B cell (primary cell): ENCODE measurements at regions not wholly inside any gene's neighbourhood (a gene's known extent, or its start where the extent isn't known, plus 50 kb on each side); places are given as distances from the start of the nearest gene placed in this dataset.

Experiments used
- ATAC-seq: fragments of 200-7000 bp; cut with Tn5 transposase; one replicate; pipeline ENCODE4 v1.10.0; 2021; ENCODE audit warnings: low read depth, mild to moderate bottlenecking, moderate number of reproducible peaks, moderate library complexity
- CTCF ChIA-PET: fragments of 350-600 bp; sonication (Branson Sonifier 250); formaldehyde crosslinking; loops from one replicate; lab custom pipeline; 2021; ENCODE audit warnings: antibody characterized with exemption, inconsistent platforms; lab: Charles Lee
- POLR2A ChIA-PET: fragments of 350-600 bp; sonication (Branson Sonifier 250); formaldehyde crosslinking; loops from one replicate; lab custom pipeline; 2021; ENCODE audit warnings: antibody characterized with exemption; lab: Charles Lee
- DNase-seq: peaks from one replicate; pipeline ENCODE4 v3.0.0; 2013
- H2AFZ ChIP-seq: 2 replicates; pipeline ENCODE4 v1.6.1; 2012; ENCODE audit warnings: mild to moderate bottlenecking, low read depth, low read length; ENCODE audit not compliant: insufficient read depth, poor library complexity, severe bottlenecking
- H3K27ac ChIP-seq, 2 donors: 1 replicate in 1 of 2; 2 replicates in 1 of 2; pipeline ENCODE4 v1.5.1; 2012 to 2013; ENCODE audit warnings: low read length in 2 of 2, mild to moderate bottlenecking in 2 of 2, moderate library complexity in 1 of 2
- H3K27me3 ChIP-seq, 4 experiments: fragments of 200-600 bp in 1 of 4; sonication (generic) in 1 of 4; replicated peaks in 1 of 4; 1 replicate in 2 of 4; 2 replicates in 2 of 4; pipeline versions ENCODE4 v1.6.1 to v1.7.0; 2013 to 2016; ENCODE audit warnings: low read length in 3 of 4, mild to moderate bottlenecking in 2 of 4, mixed read lengths in 1 of 4, moderate library complexity in 1 of 4; ENCODE audit not compliant: insufficient read depth in 4 of 4, control insufficient read depth in 3 of 4; ENCODE audit errors: control extremely low read depth in 1 of 4
- H3K36me3 ChIP-seq, 2 experiments: replicated peaks in 1 of 2; 1 replicate in 1 of 2; 2 replicates in 1 of 2; pipeline versions ENCODE4 v1.6.1 to v1.7.1; 2013; ENCODE audit warnings: low read length in 1 of 2; ENCODE audit not compliant: insufficient read depth in 2 of 2, control insufficient read depth in 1 of 2; ENCODE audit errors: control extremely low read depth in 1 of 2, extremely low read depth in 1 of 2
- H3K4me1 ChIP-seq, 2 donors: fragments of 200-600 bp in 1 of 2; sonication (generic) in 1 of 2; 1 replicate in 1 of 2; 2 replicates in 1 of 2; pipeline versions ENCODE4 v1.5.1 to v1.6.1; 2013 to 2017; ENCODE audit warnings: low read length in 2 of 2; ENCODE audit not compliant: control insufficient read depth in 2 of 2, insufficient read depth in 2 of 2
- H3K4me2 ChIP-seq: replicated peaks from 2 replicates; pipeline ENCODE3; 2012; ENCODE audit warnings: mild to moderate bottlenecking, low read depth, low read length; ENCODE audit not compliant: poor library complexity, severe bottlenecking
- H3K4me3 ChIP-seq, 5 experiments: fragments of 200-600 bp in 1 of 5; sonication (generic) in 1 of 5; 1 replicate in 3 of 5; 2 replicates in 2 of 5; pipeline versions ENCODE4 v1.5.1 to v1.7.0; 2011 to 2016; ENCODE audit warnings: low read length in 4 of 5, mild to moderate bottlenecking in 4 of 5, low read depth in 2 of 5, control low read depth in 1 of 5, moderate library complexity in 1 of 5; ENCODE audit not compliant: insufficient read depth in 1 of 5; ENCODE audit errors: control extremely low read depth in 1 of 5, extremely low read depth in 1 of 5
- H3K79me2 ChIP-seq: fragments of 200-600 bp; sonication (generic); one replicate; pipeline ENCODE4 v1.6.0; 2016; ENCODE audit warnings: low read length; ENCODE audit not compliant: control insufficient read depth, insufficient read depth
- H3K9ac ChIP-seq: fragments of 200-600 bp; sonication (generic); 2 replicates; pipeline ENCODE4 v1.6.1; 2017; ENCODE audit warnings: mild to moderate bottlenecking, low read length, moderate library complexity
- H3K9me3 ChIP-seq, 3 donors: one replicate each; pipeline versions ENCODE4 v1.6.1 to v1.7.1; 2013; ENCODE audit warnings: low read length in 2 of 3; ENCODE audit not compliant: control insufficient read depth in 2 of 3, insufficient read depth in 1 of 3; ENCODE audit errors: control extremely low read depth in 1 of 3
- H4K20me1 ChIP-seq: 2 replicates; pipeline ENCODE4 v1.6.0; 2012; ENCODE audit warnings: mild to moderate bottlenecking, low read length; ENCODE audit not compliant: insufficient read depth, control insufficient read depth, poor library complexity, severe bottlenecking
- H3K27ac Mint-ChIP-seq: one replicate; pipeline ENCODE4 v1.8.0; 2021; ENCODE audit warnings: mixed read lengths
- H3K27me3 Mint-ChIP-seq: one replicate; pipeline ENCODE4 v1.8.0; 2021; ENCODE audit warnings: mixed read lengths
- H3K4me1 Mint-ChIP-seq: one replicate; pipeline ENCODE4 v1.8.0; 2021; ENCODE audit warnings: mixed read lengths
- H3K4me3 Mint-ChIP-seq: one replicate; pipeline ENCODE4 v1.8.0; 2021; ENCODE audit warnings: mixed read lengths
- H3K9me3 Mint-ChIP-seq: one replicate; pipeline ENCODE4 v1.8.0; 2022; ENCODE audit warnings: mixed read lengths; ENCODE audit not compliant: insufficient read depth
- CTCF ChIP-seq: fragments of 200-600 bp; IDR thresholded peaks from one replicate; pipeline ENCODE4 v1.8.0; 2022; ENCODE audit warnings: antibody characterized with exemption, mild to moderate bottlenecking
- EZH2 ChIP-seq: IDR thresholded peaks from 2 replicates; pipeline ENCODE4 v1.6.1; 2012; ENCODE audit warnings: borderline replicate concordance, low read depth, mild to moderate bottlenecking, moderate library complexity, low read length; ENCODE audit not compliant: insufficient read depth, poor library complexity, severe bottlenecking
- whole genome bisulfite sequencing: methylation state at CpG from one replicate; pipeline ENCODE4 v1.1.5; 2013; ENCODE audit warnings: missing lambda C conversion rate; ENCODE audit not compliant: insufficient coverage; 5-methylcytosine and 5-hydroxymethylcytosine counted together
- intact Hi-C: fragments of 100-400 bp; cut with micrococcal nuclease; formaldehyde crosslinking; loops from one replicate; pipeline ENCODE4 v1.10.0; 2022

GRCh38 chr11:79520086-79520485, 79.3 kb upstream of the TENM4 start:
- Histone ChIP-seq H3K36me3 (no peaks in the 10 kb centered on the region), H3K27ac (no peak overlapping the region), H2AFZ (no peak overlapping the region), H3K4me3 (no peak overlapping the region), H3K27me3 (peaks cover 0 to 4% (median 0%) of the 10 kb centered on the region in 4 experiments), H3K9me3 (no peaks in the 10 kb centered on the region), H3K79me2 (no peaks in the 10 kb centered on the region), H3K4me2 (no peak overlapping the region), H4K20me1 (no peaks in the 10 kb centered on the region), H3K4me1 (no peaks in the 10 kb centered on the region), H3K9ac (no peak overlapping the region)
- no peak for TF ChIP-seq EZH2
- TF ChIP-seq CTCF: no peak
- no peak overlapping the region for H3K4me3 Mint-ChIP-seq
- no peaks in the 10 kb centered on the region for H3K9me3 Mint-ChIP-seq
- POLR2A ChIA-PET: no interaction called here
- DNase-seq: no peak
- no peak overlapping the region for H3K27ac Mint-ChIP-seq
- H3K27me3 Mint-ChIP-seq: peaks cover 37% of the 10 kb centered on the region
- H3K4me1 Mint-ChIP-seq: no peaks in the 10 kb centered on the region
- WGBS: 87% methylated on average over 5 of the region's 5 CpGs
- CTCF ChIA-PET: no interaction called here
- intact Hi-C loops: no loop called here
- no peak for ATAC-seq

GRCh38 chr11:79515781-79516180, 75.0 kb upstream of the TENM4 start:
- ATAC-seq (no peak), DNase-seq (no peak)
- Mint-ChIP-seq H3K9me3 (no peaks in the 10 kb centered on the region), H3K27ac (no peak overlapping the region), H3K4me3 (no peak overlapping the region), H3K27me3 (peaks cover 35% of the 10 kb centered on the region), H3K4me1 (no peaks in the 10 kb centered on the region)
- peaks cover 0 to 4% (median 0%) of the 10 kb centered on the region in 4 experiments for H3K27me3 ChIP-seq
- ChIA-PET CTCF (no interaction called here), POLR2A (no interaction called here)
- H3K27ac ChIP-seq: no peak overlapping the region
- no peaks in the 10 kb centered on the region for H3K36me3 ChIP-seq
- TF ChIP-seq EZH2 (no peak), CTCF (no peak)
- H3K9me3 ChIP-seq: no peaks in the 10 kb centered on the region
- intact Hi-C loops: no loop called here
- no peak overlapping the region for H2AFZ ChIP-seq
- H3K4me1 ChIP-seq: no peaks in the 10 kb centered on the region
- H4K20me1 ChIP-seq: no peaks in the 10 kb centered on the region
- no peak overlapping the region for H3K4me3 ChIP-seq
- no peaks in the 10 kb centered on the region for H3K79me2 ChIP-seq
- no peak overlapping the region for H3K9ac ChIP-seq
- no CpG with 5 or more reads among the region's 1 CpG for WGBS
- no peak overlapping the region for H3K4me2 ChIP-seq
